HEK293 (cell line): ENCODE measurements at regions not wholly inside any gene's neighbourhood (a gene's known extent, or its start where the extent isn't known, plus 50 kb on each side); places are given as distances from the start of the nearest gene placed in this dataset.

Source experiments
- CTCF ChIA-PET: fragments of 350-600 bp; formaldehyde crosslinking; extraction: SDS; loops from one replicate; lab custom pipeline; 2021; ENCODE audit warnings: antibody characterized with exemption; lab: Yijun Ruan, JAX
- POLR2A ChIA-PET: fragments of 300-600 bp; formaldehyde crosslinking; extraction: SDS; loops from one replicate; lab custom pipeline; 2020; ENCODE audit warnings: antibody characterized with exemption, inconsistent platforms; lab: Yijun Ruan, JAX
- H3K27ac ChIP-seq: fragments of 200-500 bp; sonication (Bioruptor generic); 2 replicates; pipeline ENCODE4 v1.5.1; 2014; ENCODE audit warnings: low read depth, low read length, control low read depth, inconsistent platforms; ENCODE audit errors: extremely low read depth
- H3K36me3 ChIP-seq, 2 experiments: fragments of 200-500 bp in 1 of 2; sonication (Bioruptor generic) in 1 of 2; 1 replicate in 1 of 2; 2 replicates in 1 of 2; pipeline ENCODE4 v1.5.1; 2014 to 2017; ENCODE audit warnings: inconsistent platforms in 2 of 2, low read length in 2 of 2; ENCODE audit not compliant: control insufficient read depth in 2 of 2, insufficient read depth in 1 of 2
- H3K4me1 ChIP-seq: fragments of 200-500 bp; sonication (Bioruptor generic); 2 replicates; pipeline ENCODE4 v1.5.1; 2014; ENCODE audit warnings: mild to moderate bottlenecking, low read length, inconsistent platforms; ENCODE audit not compliant: control insufficient read depth, insufficient read depth
- H3K4me3 ChIP-seq: 2 replicates; pipeline ENCODE4 v1.5.1; 2011; ENCODE audit warnings: low read depth, mild to moderate bottlenecking, control low read depth, low read length, moderate library complexity
- H3K9me3 ChIP-seq: fragments of 200-500 bp; sonication (Bioruptor generic); 2 replicates; pipeline ENCODE4 v1.5.1; 2014; ENCODE audit warnings: low read depth, low read length, inconsistent platforms; ENCODE audit not compliant: control insufficient read depth, insufficient read depth
- OSR2 ChIP-seq: fragments of 450-650 bp; formaldehyde crosslinking; IDR thresholded peaks from 2 replicates; pipeline ENCODE4 v1.5.1; 2016; ENCODE audit warnings: missing biosample characterization, missing genetic modification characterization
- PRDM1 ChIP-seq: fragments of 450-650 bp; formaldehyde crosslinking; IDR thresholded peaks from 2 replicates; pipeline ENCODE4; 2016; ENCODE audit warnings: missing biosample characterization, missing genetic modification characterization
- ZBTB20 ChIP-seq: fragments of 450-650 bp; formaldehyde crosslinking; IDR thresholded peaks from 2 replicates; pipeline ENCODE4 v1.5.1; 2016; ENCODE audit warnings: missing biosample characterization, missing genetic modification characterization
- ZNF211 ChIP-seq: fragments of 450-650 bp; formaldehyde crosslinking; IDR thresholded peaks from 2 replicates; pipeline ENCODE4 v1.5.1; 2016; ENCODE audit warnings: low read depth, missing biosample characterization, missing genetic modification characterization
- ZNF239 ChIP-seq: fragments of 450-650 bp; formaldehyde crosslinking; IDR thresholded peaks from 2 replicates; pipeline ENCODE4 v1.5.1; 2016; ENCODE audit warnings: missing biosample characterization, missing genetic modification characterization
- ZNF24 ChIP-seq: fragments of 450-650 bp; formaldehyde crosslinking; IDR thresholded peaks from 2 replicates; pipeline ENCODE4 v1.5.1; 2016; ENCODE audit warnings: missing biosample characterization, missing genetic modification characterization
- ZNF324 ChIP-seq: fragments of 450-650 bp; formaldehyde crosslinking; IDR thresholded peaks from 2 replicates; pipeline ENCODE4 v1.5.1; 2016; ENCODE audit warnings: missing biosample characterization, missing genetic modification characterization
- ZNF510 ChIP-seq: fragments of 450-650 bp; formaldehyde crosslinking; IDR thresholded peaks from 2 replicates; pipeline ENCODE4 v1.5.1; 2018; ENCODE audit warnings: mild to moderate bottlenecking, missing genetic modification characterization, missing biosample characterization; ENCODE audit not compliant: insufficient replicate concordance
- ZNF629 ChIP-seq: fragments of 450-650 bp; formaldehyde crosslinking; IDR thresholded peaks from 2 replicates; pipeline ENCODE4 v1.5.1; 2017; ENCODE audit warnings: missing biosample characterization, missing genetic modification characterization
- ZNF654 ChIP-seq: fragments of 450-650 bp; formaldehyde crosslinking; IDR thresholded peaks from 2 replicates; pipeline ENCODE4 v1.5.1; 2016; ENCODE audit warnings: low read depth, missing biosample characterization, missing genetic modification characterization
- ZNF747 ChIP-seq: fragments of 450-650 bp; formaldehyde crosslinking; IDR thresholded peaks from 2 replicates; pipeline ENCODE4 v1.5.1; 2016; ENCODE audit warnings: missing biosample characterization, missing genetic modification characterization
- ZNF792 ChIP-seq: fragments of 450-650 bp; formaldehyde crosslinking; IDR thresholded peaks from 2 replicates; pipeline ENCODE4 v1.5.1; 2016; ENCODE audit warnings: missing biosample characterization, missing genetic modification characterization
- ZNF830 ChIP-seq: fragments of 450-650 bp; IDR thresholded peaks from 2 replicates; pipeline ENCODE4 v1.5.0; 2018; ENCODE audit warnings: missing biosample characterization, missing genetic modification characterization, low read depth, mild to moderate bottlenecking, moderate library complexity
- ZSCAN16 ChIP-seq: fragments of 450-650 bp; formaldehyde crosslinking; IDR thresholded peaks from 2 replicates; pipeline ENCODE4 v1.5.1; 2016; ENCODE audit warnings: missing biosample characterization, missing genetic modification characterization
- TF ChIP-seq, protein P1 (sequence below): fragments of 450-650 bp; formaldehyde crosslinking; IDR thresholded peaks from 2 replicates; pipeline ENCODE4 v1.5.1; 2017; ENCODE audit warnings: missing biosample characterization, missing genetic modification characterization
- TF ChIP-seq, protein P2 (sequence below): fragments of 450-650 bp; formaldehyde crosslinking; IDR thresholded peaks from 2 replicates; pipeline ENCODE4 v1.5.1; 2016; ENCODE audit warnings: missing biosample characterization, missing genetic modification characterization
- TF ChIP-seq, protein P3 (sequence below): fragments of 450-650 bp; formaldehyde crosslinking; IDR thresholded peaks from 2 replicates; pipeline ENCODE4 v1.5.1; 2016; ENCODE audit warnings: missing biosample characterization, missing genetic modification characterization
- TF ChIP-seq, protein P4 (sequence below): fragments of 450-650 bp; formaldehyde crosslinking; IDR thresholded peaks from 2 replicates; pipeline ENCODE4 v1.5.1; 2017; ENCODE audit warnings: missing biosample characterization, missing genetic modification characterization
- TF ChIP-seq, protein P5 (sequence below): fragments of 450-650 bp; formaldehyde crosslinking; IDR thresholded peaks from 2 replicates; pipeline ENCODE4 v1.5.1; 2016; ENCODE audit warnings: missing biosample characterization, missing genetic modification characterization

DNA sequence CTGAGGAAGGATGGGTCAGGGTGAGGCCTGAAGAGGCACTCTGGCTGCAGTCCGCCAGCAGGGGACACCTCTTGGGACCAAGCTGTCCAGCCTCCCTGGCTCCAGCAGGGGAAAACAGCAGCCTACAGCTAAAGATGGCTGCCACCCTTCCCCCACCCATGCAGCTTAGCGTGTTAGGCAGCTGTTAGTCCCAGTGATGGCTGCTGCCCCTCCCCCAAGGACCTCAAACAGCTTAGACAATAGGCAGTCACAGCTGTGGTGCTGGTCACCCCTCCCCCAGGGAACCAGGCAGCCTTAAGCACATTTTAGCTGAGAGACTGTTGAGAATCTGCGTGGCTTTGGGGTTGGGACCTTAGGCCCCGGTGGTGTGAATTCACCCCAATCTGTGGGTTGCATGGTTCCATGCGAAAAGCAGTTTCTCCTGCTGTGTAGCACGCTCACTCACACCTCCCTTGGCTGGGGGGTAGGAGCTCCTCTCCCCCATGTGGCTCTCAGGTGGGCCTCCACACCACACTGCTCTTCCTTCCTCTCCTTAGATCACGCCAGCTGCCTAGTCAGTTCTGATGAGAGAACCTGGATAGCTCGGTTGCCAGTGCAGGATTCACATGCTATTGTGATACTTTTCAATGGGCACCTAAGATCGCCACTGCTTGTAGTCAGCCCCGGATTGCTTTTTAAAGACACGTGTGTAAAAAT is 140.5 kb upstream of the CADPS start:
- H3K27ac ChIP-seq, result no peak overlapping the region
- POLR2A ChIA-PET, result no interaction called here
- TF ChIP-seq ZNF324 (tag by site-specific recombination) (no peak), ZNF830 (tag by site-specific recombination) (no peak), PRDM1 (tag by site-specific recombination) (no peak), ZNF510 (tag by site-specific recombination) (no peak), ZNF654 (no peak), ZSCAN16 (tag by site-specific recombination) (no peak), ZNF24 (no peak), ZNF792 (no peak), ZNF211 (tag by site-specific recombination) (no peak), ZNF629 (no peak), ZBTB20 (tag by site-specific recombination) (no peak), ZNF239 (tag by site-specific recombination) (no peak), ZNF747 (tag by site-specific recombination) (no peak)
- TF ChIP-seq, protein P1, sequence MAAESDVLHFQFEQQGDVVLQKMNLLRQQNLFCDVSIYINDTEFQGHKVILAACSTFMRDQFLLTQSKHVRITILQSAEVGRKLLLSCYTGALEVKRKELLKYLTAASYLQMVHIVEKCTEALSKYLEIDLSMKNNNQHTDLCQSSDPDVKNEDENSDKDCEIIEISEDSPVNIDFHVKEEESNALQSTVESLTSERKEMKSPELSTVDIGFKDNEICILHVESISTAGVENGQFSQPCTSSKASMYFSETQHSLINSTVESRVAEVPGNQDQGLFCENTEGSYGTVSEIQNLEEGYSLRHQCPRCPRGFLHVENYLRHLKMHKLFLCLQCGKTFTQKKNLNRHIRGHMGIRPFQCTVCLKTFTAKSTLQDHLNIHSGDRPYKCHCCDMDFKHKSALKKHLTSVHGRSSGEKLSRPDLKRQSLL, result no peak
- TF ChIP-seq, protein P2, sequence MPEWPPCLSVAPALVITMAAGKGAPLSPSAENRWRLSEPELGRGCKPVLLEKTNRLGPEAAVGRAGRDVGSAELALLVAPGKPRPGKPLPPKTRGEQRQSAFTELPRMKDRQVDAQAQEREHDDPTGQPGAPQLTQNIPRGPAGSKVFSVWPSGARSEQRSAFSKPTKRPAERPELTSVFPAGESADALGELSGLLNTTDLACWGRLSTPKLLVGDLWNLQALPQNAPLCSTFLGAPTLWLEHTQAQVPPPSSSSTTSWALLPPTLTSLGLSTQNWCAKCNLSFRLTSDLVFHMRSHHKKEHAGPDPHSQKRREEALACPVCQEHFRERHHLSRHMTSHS, result no peak
- TF ChIP-seq, protein P3, sequence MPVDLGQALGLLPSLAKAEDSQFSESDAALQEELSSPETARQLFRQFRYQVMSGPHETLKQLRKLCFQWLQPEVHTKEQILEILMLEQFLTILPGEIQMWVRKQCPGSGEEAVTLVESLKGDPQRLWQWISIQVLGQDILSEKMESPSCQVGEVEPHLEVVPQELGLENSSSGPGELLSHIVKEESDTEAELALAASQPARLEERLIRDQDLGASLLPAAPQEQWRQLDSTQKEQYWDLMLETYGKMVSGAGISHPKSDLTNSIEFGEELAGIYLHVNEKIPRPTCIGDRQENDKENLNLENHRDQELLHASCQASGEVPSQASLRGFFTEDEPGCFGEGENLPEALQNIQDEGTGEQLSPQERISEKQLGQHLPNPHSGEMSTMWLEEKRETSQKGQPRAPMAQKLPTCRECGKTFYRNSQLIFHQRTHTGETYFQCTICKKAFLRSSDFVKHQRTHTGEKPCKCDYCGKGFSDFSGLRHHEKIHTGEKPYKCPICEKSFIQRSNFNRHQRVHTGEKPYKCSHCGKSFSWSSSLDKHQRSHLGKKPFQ (tag by site-specific recombination), result no peak
- TF ChIP-seq, protein P4, sequence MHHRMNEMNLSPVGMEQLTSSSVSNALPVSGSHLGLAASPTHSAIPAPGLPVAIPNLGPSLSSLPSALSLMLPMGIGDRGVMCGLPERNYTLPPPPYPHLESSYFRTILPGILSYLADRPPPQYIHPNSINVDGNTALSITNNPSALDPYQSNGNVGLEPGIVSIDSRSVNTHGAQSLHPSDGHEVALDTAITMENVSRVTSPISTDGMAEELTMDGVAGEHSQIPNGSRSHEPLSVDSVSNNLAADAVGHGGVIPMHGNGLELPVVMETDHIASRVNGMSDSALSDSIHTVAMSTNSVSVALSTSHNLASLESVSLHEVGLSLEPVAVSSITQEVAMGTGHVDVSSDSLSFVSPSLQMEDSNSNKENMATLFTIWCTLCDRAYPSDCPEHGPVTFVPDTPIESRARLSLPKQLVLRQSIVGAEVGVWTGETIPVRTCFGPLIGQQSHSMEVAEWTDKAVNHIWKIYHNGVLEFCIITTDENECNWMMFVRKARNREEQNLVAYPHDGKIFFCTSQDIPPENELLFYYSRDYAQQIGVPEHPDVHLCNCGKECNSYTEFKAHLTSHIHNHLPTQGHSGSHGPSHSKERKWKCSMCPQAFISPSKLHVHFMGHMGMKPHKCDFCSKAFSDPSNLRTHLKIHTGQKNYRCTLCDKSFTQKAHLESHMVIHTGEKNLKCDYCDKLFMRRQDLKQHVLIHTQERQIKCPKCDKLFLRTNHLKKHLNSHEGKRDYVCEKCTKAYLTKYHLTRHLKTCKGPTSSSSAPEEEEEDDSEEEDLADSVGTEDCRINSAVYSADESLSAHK (tag by site-specific recombination), result no peak
- TF ChIP-seq, all 188 proteins: peak for 0
- H3K9me3 ChIP-seq, result no peaks in the 10 kb centered on the region
- no peak overlapping the region for H3K4me3 ChIP-seq
- H3K36me3 ChIP-seq, result no peaks in the 10 kb centered on the region
- H3K4me1 ChIP-seq, result no peaks in the 10 kb centered on the region
- CTCF ChIA-PET, result no interaction called here

DNA sequence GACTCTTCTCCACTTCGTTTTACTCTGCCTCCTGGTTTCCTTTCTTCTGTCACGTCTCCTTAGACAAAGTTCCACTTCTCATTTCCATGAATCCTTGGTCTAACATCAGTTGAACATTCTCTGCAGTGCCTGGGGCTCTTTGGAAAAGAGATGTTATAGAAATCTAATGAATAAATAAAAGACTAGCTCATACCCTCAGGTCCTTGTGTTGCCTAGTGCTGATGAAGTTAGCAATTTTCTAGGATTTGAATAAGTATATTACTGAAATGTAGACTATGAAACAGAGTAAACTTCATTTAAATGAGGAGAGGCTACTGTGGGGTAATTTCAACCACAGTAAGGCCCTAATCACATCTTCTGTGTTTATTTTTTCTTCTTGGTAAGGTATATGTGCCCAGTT is 146.9 kb upstream of the CADPS start:
- H3K27ac ChIP-seq, result no peak overlapping the region

More for the DNA sequence above, 146.9 kb upstream of the CADPS start:
- no peaks in the 10 kb centered on the region for H3K9me3 ChIP-seq
- no peaks in the 10 kb centered on the region for H3K4me1 ChIP-seq
- H3K4me3 ChIP-seq, result no peak overlapping the region
- no peak for TF ChIP-seq OSR2
- TF ChIP-seq, protein P5, sequence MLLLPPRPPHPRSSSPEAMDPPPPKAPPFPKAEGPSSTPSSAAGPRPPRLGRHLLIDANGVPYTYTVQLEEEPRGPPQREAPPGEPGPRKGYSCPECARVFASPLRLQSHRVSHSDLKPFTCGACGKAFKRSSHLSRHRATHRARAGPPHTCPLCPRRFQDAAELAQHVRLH (tag by site-specific recombination), result no peak
- POLR2A ChIA-PET, result no interaction called here
- CTCF ChIA-PET, result no interaction called here
- no peaks in the 10 kb centered on the region for H3K36me3 ChIP-seq
